ENCODE measurements at regions not wholly inside any gene's neighbourhood (a gene's known extent, or its start where the extent isn't known, plus 50 kb on each side); places are given as distances from the start of the nearest gene placed in this dataset.
"Not testable (repeated sequence)": the region's sequence is repeated elsewhere in the genome, so short reads cannot be mapped to it uniquely, and the experiment has no call there.

GRCh38 chrY:18906198-18906597 lies 132.7 kb upstream of the HSFY2 start:
- H3K9me2 ChIP-seq (ENCODE audit: insufficient read depth); H2AFZ ChIP-seq (ENCODE audit: low read depth, low read length, poor library complexity, severe bottlenecking); H3K27me3 ChIP-seq (ENCODE audit: insufficient read depth, low read length); BruUV-seq (replicated peaks); ATAC-seq; H3K9me3 ChIP-seq (ENCODE audit: control insufficient read depth in 1 of 2, insufficient read depth in 1 of 2, low read depth in 1 of 2, low read length in 2 of 2); H3K4me3 ChIP-seq (replicated peaks in 1 of 2; ENCODE audit: low read depth in 1 of 2, low read length in 2 of 2); RAD21 ChIA-PET (ENCODE audit: low non-redundant PET in 1 of 2, low total read pairs in 2 of 2, uncharacterized antibody in 2 of 2, unreplicated experiment in 2 of 2); H4K20me1 ChIP-seq (ENCODE audit: insufficient read depth); H3K27ac ChIP-seq (ENCODE audit: low read depth, low read length); CTCF ChIA-PET; intact Hi-C loops (cut with micrococcal nuclease); H3K36me3 ChIP-seq (ENCODE audit: control insufficient read depth in 1 of 2, insufficient read depth in 2 of 2, low read length in 2 of 2); H3K79me2 ChIP-seq (ENCODE audit: insufficient read depth, low read length); H3K9ac ChIP-seq (ENCODE audit: low read length); POLR2A ChIA-PET; H3K4me1 ChIP-seq (ENCODE audit: control insufficient read depth in 1 of 2, insufficient read depth in 2 of 2, low read length in 2 of 2); H3K4me2 ChIP-seq (ENCODE audit: low read length): not testable (repeated sequence)
- DNase-seq (ENCODE audit: low read depth, low spot score) = peak; percentile 0

GRCh38 chrY:18904296-18904695 lies 130.8 kb upstream of the HSFY2 start:
- no TSS peak for BruUV-seq (replicated peaks)
- TF ChIP-seq ZNF274 (IDR thresholded peaks at IDR 0.05; ENCODE audit: low read depth, low read length) (no peak), ELF1 (IDR thresholded peaks at IDR 0.05; ENCODE audit: borderline replicate concordance, low read depth) (no peak), TCF7L2 (IDR thresholded peaks at IDR 0.05; ENCODE audit: borderline replicate concordance, extremely low read depth, insufficient read depth, insufficient read length) (no peak), JUND (IDR thresholded peaks at IDR 0.05) (no peak), ATF3 (IDR thresholded peaks at IDR 0.05) (no peak), ZFX (IDR thresholded peaks at IDR 0.05) (no peak), SRF (IDR thresholded peaks at IDR 0.05; ENCODE audit: low read depth) (no peak), CEBPB (IDR thresholded peaks at IDR 0.05; ENCODE audit: low read depth) (no peak), EZH2phosphoT487 (IDR thresholded peaks at IDR 0.05; ENCODE audit: borderline replicate concordance) (no peak)
- Histone ChIP-seq H3K79me2 (ENCODE audit: insufficient read depth, low read length) (no peaks in the 10 kb centered on the region), H3K4me3 (replicated peaks in 1 of 2; ENCODE audit: low read depth in 1 of 2, low read length in 2 of 2) (no peak overlapping the region), H3K27ac (ENCODE audit: low read depth, low read length) (no peak overlapping the region), H3K9me2 (ENCODE audit: insufficient read depth) (no peaks in the 10 kb centered on the region), H3K9ac (ENCODE audit: low read length) (no peak overlapping the region), H3K4me1 (ENCODE audit: control insufficient read depth in 1 of 2, insufficient read depth in 2 of 2, low read length in 2 of 2) (no peaks in the 10 kb centered on the region), H3K27me3 (ENCODE audit: insufficient read depth, low read length) (no peaks in the 10 kb centered on the region), H2AFZ (ENCODE audit: low read depth, low read length, poor library complexity, severe bottlenecking) (no peak overlapping the region), H3K9me3 (ENCODE audit: control insufficient read depth in 1 of 2, insufficient read depth in 1 of 2, low read depth in 1 of 2, low read length in 2 of 2) (no peaks in the 10 kb centered on the region), H4K20me1 (ENCODE audit: insufficient read depth) (no peaks in the 10 kb centered on the region), H3K36me3 (ENCODE audit: control insufficient read depth in 1 of 2, insufficient read depth in 2 of 2, low read length in 2 of 2) (no peaks in the 10 kb centered on the region), H3K4me2 (ENCODE audit: low read length) (no peak overlapping the region)
- intact Hi-C loops (cut with micrococcal nuclease) = no loop called here
- no peak for DNase-seq (ENCODE audit: low read depth, low spot score)
- POLR2A ChIA-PET = no interaction called here
- RAD21 ChIA-PET (ENCODE audit: low non-redundant PET in 1 of 2, low total read pairs in 2 of 2, uncharacterized antibody in 2 of 2, unreplicated experiment in 2 of 2) = no interaction called here
- ATAC-seq = no peak
- CTCF ChIA-PET = no interaction called here
